ENCODE measurements at regions not wholly inside any gene's neighbourhood (a gene's known extent, or its start where the extent isn't known, plus 50 kb on each side); places are given as distances from the start of the nearest gene placed in this dataset.
"Not testable (repeated sequence)": the region's sequence is repeated elsewhere in the genome, so short reads cannot be mapped to it uniquely, and the experiment has no call there.

DNA sequence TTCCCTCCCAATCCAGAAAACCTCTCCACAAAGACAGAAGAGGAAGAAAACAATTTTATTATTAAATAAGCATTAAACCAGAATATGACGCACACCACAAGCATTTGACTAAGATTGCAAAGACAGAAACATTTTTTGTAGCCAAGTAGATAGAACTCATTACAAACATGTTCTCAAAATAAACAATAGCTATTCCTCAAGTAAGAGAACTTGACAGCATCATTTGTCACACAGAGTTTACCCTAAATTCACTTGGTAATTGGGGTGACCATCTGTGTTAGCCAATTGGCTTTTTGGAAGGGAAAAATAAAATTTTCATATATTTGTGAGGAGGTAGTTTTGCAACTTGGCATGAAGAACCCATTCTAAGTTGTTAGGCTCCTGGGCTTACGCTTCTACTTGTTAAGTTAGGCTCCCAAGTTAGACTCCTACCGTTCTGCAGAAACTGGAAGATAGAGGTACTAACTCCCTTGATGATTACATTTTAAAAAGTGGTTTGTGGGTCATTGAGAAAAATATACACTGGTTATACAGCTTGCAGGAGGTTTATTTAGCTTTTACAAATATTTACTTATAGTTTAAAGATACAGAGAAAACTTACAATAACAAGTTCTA lies 618.6 kb upstream of the CNTNAP2 start:
- Mint-ChIP-seq H3K27ac (no peak overlapping the region), H3K4me1 (no peaks in the 10 kb centered on the region), H3K4me3 (no peak overlapping the region), H3K36me3 (ENCODE audit: low read depth) (no peaks in the 10 kb centered on the region), H3K27me3 (no peaks in the 10 kb centered on the region)
- no peaks in the 10 kb centered on the region for H3K9me3 ChIP-seq (ENCODE audit: control insufficient read depth, low read length, poor library complexity, severe bottlenecking)
- DNase-seq (no peak), ATAC-seq (no peak)

DNA sequence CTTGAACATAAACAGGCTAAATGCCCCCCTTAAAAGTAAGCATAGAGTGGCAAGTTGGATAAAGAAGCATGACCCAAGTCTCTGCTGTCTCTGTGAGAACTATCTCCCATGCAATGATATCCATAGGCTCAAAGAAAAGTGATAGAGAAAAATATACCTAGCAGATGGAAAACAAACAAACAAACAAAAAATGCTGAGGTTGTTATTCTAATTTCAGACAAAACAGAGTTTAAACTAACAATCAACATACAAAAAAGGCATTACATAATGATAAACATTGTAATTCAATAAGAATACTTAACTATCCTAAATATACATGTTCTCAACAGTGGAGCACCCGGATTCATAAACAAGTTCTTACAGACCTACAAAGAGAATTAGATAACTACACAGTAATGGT lies 626.2 kb upstream of the CNTNAP2 start:
- no peaks in the 10 kb centered on the region for H3K9me3 ChIP-seq (ENCODE audit: control insufficient read depth, low read length, poor library complexity, severe bottlenecking)
- ATAC-seq (no peak), DNase-seq (no peak)
- H3K4me3 Mint-ChIP-seq: no peak overlapping the region
- no peaks in the 10 kb centered on the region for H3K4me1 Mint-ChIP-seq
- H3K27ac Mint-ChIP-seq: no peak overlapping the region
- H3K27me3 Mint-ChIP-seq: no peaks in the 10 kb centered on the region
- no peaks in the 10 kb centered on the region for H3K36me3 Mint-ChIP-seq (ENCODE audit: low read depth)

DNA sequence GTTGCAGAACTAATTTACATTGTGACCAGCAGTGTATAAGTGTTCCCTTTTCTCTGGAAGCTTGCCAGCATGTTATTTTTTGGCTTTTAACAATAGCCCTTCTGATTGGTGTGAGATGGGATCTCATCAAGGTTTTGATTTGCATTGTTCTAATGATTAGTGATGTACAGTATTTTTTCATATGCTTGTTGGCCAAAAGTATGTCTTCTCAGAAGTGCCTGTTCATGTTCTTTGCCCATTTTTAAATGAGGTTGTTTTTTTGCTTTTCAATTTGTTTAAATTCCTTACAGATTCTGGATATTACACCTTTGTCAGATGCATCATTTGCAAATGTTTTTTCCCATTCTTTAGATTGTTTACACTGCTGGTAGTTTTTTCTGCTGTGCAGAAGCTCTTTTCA lies 627.0 kb upstream of the CNTNAP2 start:
- no peak overlapping the region for H3K27ac Mint-ChIP-seq
- ATAC-seq (no peak), DNase-seq (no peak)
- no peaks in the 10 kb centered on the region for H3K9me3 ChIP-seq (ENCODE audit: control insufficient read depth, low read length, poor library complexity, severe bottlenecking)
- H3K4me1 Mint-ChIP-seq: no peaks in the 10 kb centered on the region
- no peaks in the 10 kb centered on the region for H3K27me3 Mint-ChIP-seq
- no peak overlapping the region for H3K4me3 Mint-ChIP-seq
- no peaks in the 10 kb centered on the region for H3K36me3 Mint-ChIP-seq (ENCODE audit: low read depth)

DNA sequence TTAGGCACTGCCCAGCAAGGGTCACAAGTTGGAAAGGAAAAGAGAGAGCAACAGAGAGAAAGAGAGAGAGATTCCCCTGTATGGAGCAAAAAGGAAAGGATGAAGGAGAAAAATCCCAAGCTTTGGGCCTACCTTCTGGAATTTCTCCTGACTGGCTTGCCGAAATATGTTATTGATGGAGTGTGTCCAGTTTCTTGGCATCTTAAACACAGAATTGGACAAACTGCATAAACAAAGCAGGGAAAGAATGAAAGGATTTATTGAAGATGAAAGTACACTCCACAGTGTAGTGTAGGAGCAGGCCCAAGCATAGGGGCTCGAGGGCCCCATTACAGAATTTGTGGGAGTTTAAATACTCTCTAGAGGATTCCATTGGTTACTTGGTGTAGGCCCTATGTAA lies 627.8 kb upstream of the CNTNAP2 start:
- Mint-ChIP-seq H3K4me3 (no peak overlapping the region), H3K27me3 (no peaks in the 10 kb centered on the region), H3K27ac (no peak overlapping the region), H3K4me1 (no peaks in the 10 kb centered on the region), H3K36me3 (ENCODE audit: low read depth) (no peaks in the 10 kb centered on the region)
- ATAC-seq (no peak), DNase-seq (no peak)
- no peaks in the 10 kb centered on the region for H3K9me3 ChIP-seq (ENCODE audit: control insufficient read depth, low read length, poor library complexity, severe bottlenecking)

DNA sequence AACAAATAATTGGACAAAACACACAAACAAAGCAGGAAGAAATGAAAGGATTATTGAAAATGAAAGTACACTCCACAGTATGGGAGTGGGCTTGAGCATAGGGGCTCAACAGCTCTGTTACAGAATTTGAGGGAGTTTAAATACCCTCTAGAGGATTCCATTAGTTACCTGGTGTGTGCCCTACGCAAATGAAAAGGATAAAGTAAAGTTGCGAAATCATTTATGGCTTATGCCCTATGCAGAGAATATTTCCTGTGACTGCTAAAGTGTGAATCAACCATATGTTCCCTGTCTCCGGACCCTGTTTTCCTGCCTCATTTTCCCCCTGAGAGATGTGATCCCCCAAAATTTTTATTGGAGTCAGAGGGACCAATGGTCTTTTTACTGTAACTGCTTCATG lies 634.6 kb upstream of the CNTNAP2 start:
- Mint-ChIP-seq H3K27me3 (no peaks in the 10 kb centered on the region), H3K4me1 (no peaks in the 10 kb centered on the region), H3K36me3 (ENCODE audit: low read depth) (no peaks in the 10 kb centered on the region), H3K4me3 (no peak overlapping the region), H3K27ac (no peak overlapping the region)
- H3K9me3 ChIP-seq (ENCODE audit: control insufficient read depth, low read length, poor library complexity, severe bottlenecking): no peaks in the 10 kb centered on the region
- ATAC-seq (no peak), DNase-seq (no peak)

DNA sequence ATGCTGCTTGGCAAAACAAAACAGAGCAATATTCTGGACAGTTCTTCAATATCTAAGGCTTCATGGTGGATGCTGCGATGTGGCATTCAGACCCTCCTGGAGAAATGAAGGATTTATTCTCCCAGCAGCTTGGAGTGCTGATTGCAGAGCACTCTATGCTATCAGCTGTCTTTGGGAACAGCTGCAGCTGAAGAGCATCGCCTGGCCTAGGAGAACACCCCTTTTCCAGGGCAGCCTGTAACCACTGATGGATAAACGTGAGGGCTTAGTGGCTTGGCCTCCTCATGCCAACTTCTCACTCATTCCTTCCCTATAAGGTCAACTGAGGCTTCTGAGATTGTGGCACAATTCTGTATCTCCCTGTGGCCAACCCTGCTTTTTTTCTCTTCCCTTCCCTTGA lies 638.1 kb upstream of the CNTNAP2 start:
- no peaks in the 10 kb centered on the region for H3K9me3 ChIP-seq (ENCODE audit: control insufficient read depth, low read length, poor library complexity, severe bottlenecking)
- no peaks in the 10 kb centered on the region for H3K36me3 Mint-ChIP-seq (ENCODE audit: low read depth)
- DNase-seq (no peak), ATAC-seq (no peak)
- H3K27ac Mint-ChIP-seq: no peak overlapping the region
- no peak overlapping the region for H3K4me3 Mint-ChIP-seq
- H3K4me1 Mint-ChIP-seq: no peaks in the 10 kb centered on the region
- no peaks in the 10 kb centered on the region for H3K27me3 Mint-ChIP-seq

DNA sequence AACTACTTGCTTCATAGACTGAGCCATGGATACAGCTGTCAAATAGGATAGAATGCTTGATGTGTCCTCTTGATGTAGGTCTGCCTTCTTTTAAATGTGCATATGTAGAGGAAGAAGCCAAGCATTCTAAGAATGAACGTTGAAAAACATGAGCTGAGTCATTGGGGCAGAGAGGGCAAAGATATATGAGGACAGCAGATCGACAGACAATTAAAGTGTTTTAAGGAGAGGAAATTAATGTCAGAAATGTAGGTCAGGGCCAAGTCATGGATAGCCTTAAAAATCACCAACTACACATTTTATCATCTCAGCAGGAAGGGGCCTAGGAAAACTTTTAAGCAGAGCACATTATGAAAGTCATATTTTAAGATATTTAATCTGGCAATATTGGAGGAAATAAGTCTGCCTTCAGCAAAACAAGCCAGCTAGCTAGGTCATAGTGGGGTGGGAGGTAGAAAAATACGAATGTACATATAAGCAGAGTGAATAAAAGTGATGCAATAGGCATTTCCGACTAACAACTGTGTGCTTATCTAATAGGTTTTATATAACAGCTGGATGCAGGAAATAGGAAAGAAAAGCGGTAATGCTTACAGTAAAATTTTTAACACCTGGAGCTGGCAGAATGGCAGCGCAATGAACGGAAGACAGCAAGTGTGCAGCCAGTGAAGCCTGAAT lies 638.3 kb upstream of the TPK1 start:
- H3K27ac Mint-ChIP-seq: no peak overlapping the region
- H3K36me3 Mint-ChIP-seq (ENCODE audit: low read depth): no peaks in the 10 kb centered on the region
- no peaks in the 10 kb centered on the region for H3K9me3 ChIP-seq (ENCODE audit: control insufficient read depth, low read length, poor library complexity, severe bottlenecking)
- DNase-seq (no peak), ATAC-seq (no peak)
- no peak overlapping the region for H3K4me3 Mint-ChIP-seq
- no peaks in the 10 kb centered on the region for H3K4me1 Mint-ChIP-seq
- no peaks in the 10 kb centered on the region for H3K27me3 Mint-ChIP-seq

DNA sequence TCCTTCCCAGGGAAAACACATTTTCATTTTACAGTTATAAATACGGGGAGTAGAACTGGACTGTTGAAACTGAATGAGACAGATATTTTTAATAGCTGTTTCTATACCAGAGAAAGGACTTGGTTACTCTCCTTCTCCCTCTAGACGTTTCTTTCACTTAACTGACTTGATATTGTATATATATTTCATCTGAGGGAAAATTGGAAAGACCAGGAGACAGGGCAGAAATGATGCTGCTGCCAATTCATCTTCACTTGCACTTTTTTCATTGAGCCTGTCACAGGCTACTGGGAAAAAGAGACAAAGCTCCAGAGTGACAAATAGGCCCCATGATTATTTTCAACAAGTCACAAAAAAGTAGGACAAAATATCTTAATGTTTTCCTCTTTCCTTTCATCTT lies 636.0 kb upstream of the TPK1 start:
- Mint-ChIP-seq H3K36me3 (ENCODE audit: low read depth) (no peaks in the 10 kb centered on the region), H3K27ac (no peak overlapping the region)
- DNase-seq: no peak

DNA sequence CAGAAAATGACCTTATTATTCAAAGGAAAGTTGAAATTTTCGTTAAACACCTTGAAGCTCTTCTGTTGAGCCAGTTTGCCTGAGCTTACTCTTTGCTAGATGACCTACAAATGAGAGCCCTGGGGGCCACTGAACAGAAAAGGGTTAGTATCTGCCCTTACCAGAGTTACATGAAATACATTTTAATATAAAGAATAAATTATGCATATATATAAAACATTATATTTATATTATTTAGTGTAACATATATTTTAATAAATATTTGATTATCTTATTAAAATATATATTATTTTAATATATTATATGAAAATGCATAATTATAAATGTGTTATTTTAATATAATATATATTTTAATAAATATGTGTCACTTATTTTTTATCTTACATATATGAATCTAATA lies 628.4 kb upstream of the TPK1 start:
- Mint-ChIP-seq H3K27me3 (no peaks in the 10 kb centered on the region), H3K4me1 (no peaks in the 10 kb centered on the region), H3K36me3 (ENCODE audit: low read depth) (no peaks in the 10 kb centered on the region), H3K27ac (no peak overlapping the region), H3K4me3 (no peak overlapping the region)
- DNase-seq (no peak), ATAC-seq (no peak)
- H3K9me3 ChIP-seq (ENCODE audit: control insufficient read depth, low read length, poor library complexity, severe bottlenecking): peaks cover 3% of the 10 kb centered on the region

More for the DNA sequence above, 636.0 kb upstream of the TPK1 start:
- Mint-ChIP-seq H3K4me3 (no peak overlapping the region), H3K4me1 (no peaks in the 10 kb centered on the region), H3K27me3 (no peaks in the 10 kb centered on the region)
- ATAC-seq: no peak
- no peaks in the 10 kb centered on the region for H3K9me3 ChIP-seq (ENCODE audit: control insufficient read depth, low read length, poor library complexity, severe bottlenecking)

DNA sequence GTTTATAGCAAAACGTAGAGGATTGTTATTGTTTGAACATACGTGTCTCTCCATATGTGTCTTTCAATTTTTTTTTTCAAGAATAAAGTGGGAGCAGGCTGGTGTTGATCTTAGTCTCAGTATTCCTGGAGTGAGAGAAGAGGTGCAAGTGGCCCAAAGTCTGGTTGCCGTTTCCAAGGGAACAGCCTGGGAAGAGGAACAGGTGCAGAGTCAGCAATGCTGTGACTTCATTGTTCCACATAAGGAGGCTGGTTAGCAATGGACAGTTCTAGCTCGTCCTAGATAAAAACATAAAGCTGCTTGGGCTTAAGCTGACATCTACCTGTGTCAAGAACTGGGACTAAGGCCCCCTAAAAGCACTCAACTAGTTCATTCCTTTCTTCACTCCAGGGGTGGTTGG lies 626.6 kb upstream of the TPK1 start:
- no peaks in the 10 kb centered on the region for H3K4me1 Mint-ChIP-seq

DNA sequence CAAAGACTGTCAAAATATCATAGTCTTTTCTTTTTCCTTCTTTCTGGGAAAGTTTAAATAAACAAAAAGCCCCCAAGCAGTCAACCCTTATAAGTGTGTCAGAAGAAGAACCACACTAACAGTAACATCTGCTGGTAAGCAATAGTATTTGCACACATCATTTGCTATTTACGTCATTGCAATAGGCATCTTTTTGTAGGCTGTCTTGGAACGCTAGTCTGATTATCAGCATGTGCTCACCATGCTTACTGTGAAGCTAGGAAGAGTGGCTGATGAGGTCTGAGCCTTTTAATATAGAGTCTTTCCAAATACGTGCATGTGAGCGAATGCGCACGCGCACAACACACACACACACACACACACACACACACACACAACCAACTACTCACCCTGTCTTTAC lies 599.0 kb upstream of the TPK1 start:
- Mint-ChIP-seq H3K27me3 (no peaks in the 10 kb centered on the region), H3K36me3 (ENCODE audit: low read depth) (no peaks in the 10 kb centered on the region), H3K27ac (no peak overlapping the region), H3K4me3 (no peak overlapping the region), H3K4me1 (no peaks in the 10 kb centered on the region)
- H3K9me3 ChIP-seq (ENCODE audit: control insufficient read depth, low read length, poor library complexity, severe bottlenecking): no peaks in the 10 kb centered on the region
- DNase-seq (no peak), ATAC-seq (no peak)

More for the DNA sequence above, 626.6 kb upstream of the TPK1 start:
- H3K4me3 Mint-ChIP-seq: no peak overlapping the region
- H3K27me3 Mint-ChIP-seq: no peaks in the 10 kb centered on the region
- DNase-seq (no peak), ATAC-seq (no peak)
- no peak overlapping the region for H3K27ac Mint-ChIP-seq
- no peaks in the 10 kb centered on the region for H3K36me3 Mint-ChIP-seq (ENCODE audit: low read depth)
- H3K9me3 ChIP-seq (ENCODE audit: control insufficient read depth, low read length, poor library complexity, severe bottlenecking): peaks cover 3% of the 10 kb centered on the region

DNA sequence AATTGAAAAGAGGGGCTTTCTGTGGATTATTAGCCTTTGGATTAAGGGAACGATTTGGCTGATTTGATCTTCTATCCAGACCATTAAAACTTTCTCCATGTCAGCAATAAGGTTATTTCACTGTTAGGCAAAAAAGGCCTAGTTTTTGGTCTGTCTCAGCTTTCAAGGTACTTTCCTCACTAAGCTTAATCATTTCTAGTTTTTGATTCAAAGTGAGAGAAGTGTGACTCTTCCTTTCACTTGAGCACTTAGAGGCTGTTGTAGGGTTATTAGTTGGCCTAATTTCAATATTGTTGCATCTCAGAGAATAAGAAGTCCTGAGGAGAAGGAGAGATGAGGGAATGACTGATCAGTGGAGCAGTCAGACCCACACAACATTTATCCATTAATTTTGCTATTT lies 596.0 kb upstream of the TPK1 start:
- DNase-seq (no peak), ATAC-seq (no peak)
- H3K4me3 Mint-ChIP-seq: no peak overlapping the region
- H3K4me1 Mint-ChIP-seq: no peaks in the 10 kb centered on the region
- H3K36me3 Mint-ChIP-seq (ENCODE audit: low read depth): no peaks in the 10 kb centered on the region
- H3K9me3 ChIP-seq (ENCODE audit: control insufficient read depth, low read length, poor library complexity, severe bottlenecking): no peaks in the 10 kb centered on the region
- no peaks in the 10 kb centered on the region for H3K27me3 Mint-ChIP-seq
- no peak overlapping the region for H3K27ac Mint-ChIP-seq

DNA sequence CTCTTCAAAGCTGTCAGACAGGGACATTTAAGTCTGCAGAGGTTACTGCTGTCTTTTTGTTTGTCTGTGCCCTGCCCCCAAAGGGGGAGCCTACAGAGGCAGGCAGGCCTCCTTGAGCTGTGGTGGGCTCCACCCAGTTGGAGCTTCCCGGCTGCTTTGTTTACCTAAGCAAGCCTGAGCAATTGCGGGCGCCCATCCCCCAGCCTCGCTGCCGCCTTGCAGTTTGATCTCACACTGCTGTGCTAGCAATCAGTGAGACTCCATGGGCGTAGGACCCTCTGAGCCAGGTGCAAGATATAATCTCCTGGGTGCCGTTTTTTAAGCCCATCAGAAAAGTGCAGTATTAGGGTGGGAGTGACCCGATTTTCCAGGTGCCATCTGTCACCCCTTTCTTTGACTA lies 582.6 kb upstream of the TPK1 start:
- H3K4me3 Mint-ChIP-seq; H3K27ac Mint-ChIP-seq; H3K36me3 Mint-ChIP-seq (ENCODE audit: low read depth); H3K4me1 Mint-ChIP-seq; ATAC-seq; H3K27me3 Mint-ChIP-seq; H3K9me3 ChIP-seq (ENCODE audit: control insufficient read depth, low read length, poor library complexity, severe bottlenecking); DNase-seq: not testable (repeated sequence)

DNA sequence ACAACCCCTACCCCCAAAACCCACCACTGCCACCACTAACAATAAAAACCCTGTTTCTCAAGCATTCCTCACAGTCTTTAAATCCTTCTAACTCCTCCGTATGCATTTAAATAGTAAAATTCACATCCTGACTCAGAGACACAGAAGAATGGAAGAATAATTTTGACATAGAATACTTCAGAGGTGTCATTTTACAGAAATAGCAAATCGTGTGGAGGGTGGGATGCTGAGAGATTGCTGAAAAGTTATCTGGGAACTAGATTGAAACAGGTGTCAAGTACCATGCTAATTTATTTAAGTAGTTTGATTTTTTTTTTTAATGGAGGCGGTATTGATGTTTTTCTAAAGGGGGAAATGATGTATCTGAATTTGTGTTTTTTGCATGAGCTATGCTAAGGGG lies 575.2 kb upstream of the TPK1 start:
- no peaks in the 10 kb centered on the region for H3K9me3 ChIP-seq (ENCODE audit: control insufficient read depth, low read length, poor library complexity, severe bottlenecking)
- H3K36me3 Mint-ChIP-seq (ENCODE audit: low read depth): no peaks in the 10 kb centered on the region
- H3K27ac Mint-ChIP-seq: no peak overlapping the region
- ATAC-seq (no peak), DNase-seq (no peak)
- no peaks in the 10 kb centered on the region for H3K4me1 Mint-ChIP-seq
- H3K27me3 Mint-ChIP-seq: no peaks in the 10 kb centered on the region
- H3K4me3 Mint-ChIP-seq: no peak overlapping the region
